BJ (cell line): ENCODE measurements at regions not wholly inside any gene's neighbourhood (a gene's known extent, or its start where the extent isn't known, plus 50 kb on each side); places are given as distances from the start of the nearest gene placed in this dataset.

Source experiments
- CTCF ChIA-PET: fragments of 350-600 bp; formaldehyde crosslinking; extraction: SDS; loops from one replicate; lab custom pipeline; 2021; ENCODE audit warnings: antibody characterized with exemption, inconsistent platforms; lab: Yijun Ruan, JAX
- POLR2A ChIA-PET: fragments of 300-600 bp; sonication (Branson Sonifier 250); formaldehyde crosslinking; extraction: SDS; loops from one replicate; lab custom pipeline; 2021; ENCODE audit warnings: antibody characterized with exemption; lab: Charles Lee
- DNase-seq: peaks from one replicate; pipeline ENCODE4 v3.0.0-alpha.2; 2011; ENCODE audit warnings: low read depth
- H3K27me3 ChIP-seq: 2 replicates; pipeline ENCODE4 v1.6.0; 2011; ENCODE audit warnings: low read length; ENCODE audit not compliant: control insufficient read depth, insufficient read depth
- H3K36me3 ChIP-seq: 2 replicates; pipeline ENCODE4 v1.5.1; 2011; ENCODE audit warnings: low read length; ENCODE audit not compliant: control insufficient read depth, insufficient read depth
- H3K4me3 ChIP-seq: 2 replicates; pipeline ENCODE4 v1.5.1; 2011; ENCODE audit warnings: low read depth, mild to moderate bottlenecking, control low read depth, low read length
- TF ChIP-seq, protein P1 (sequence below): IDR thresholded peaks from 2 replicates; pipeline ENCODE4 v1.5.1; 2011; ENCODE audit warnings: low read depth, mild to moderate bottlenecking, control low read depth, inconsistent platforms, low read length, moderate library complexity; ENCODE audit not compliant: insufficient read depth

DNA sequence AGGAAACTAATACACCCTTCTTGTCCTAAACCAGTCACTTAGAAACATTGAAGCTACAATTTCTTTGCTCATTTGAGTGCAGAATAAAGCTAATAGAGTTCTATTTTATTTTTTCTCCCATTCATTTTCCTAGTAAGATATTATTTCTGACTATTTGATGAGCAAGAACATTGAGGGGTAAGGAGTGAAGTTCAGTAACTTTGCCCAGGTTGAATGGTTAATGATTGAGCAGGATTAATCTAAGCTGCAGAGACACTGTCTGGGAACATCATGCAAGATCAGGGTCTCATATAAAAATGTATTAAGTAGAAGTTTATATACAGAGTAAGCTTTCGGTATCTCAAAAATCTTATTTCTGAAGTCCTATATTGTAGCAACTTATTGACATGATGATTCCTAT lies 102.4 kb upstream of the LIMCH1 start:
- Histone ChIP-seq H3K4me3 (no peak overlapping the region), H3K27me3 (no peaks in the 10 kb centered on the region), H3K36me3 (no peaks in the 10 kb centered on the region; the same call in 1 of the 2 replicates)
- POLR2A ChIA-PET: no interaction called here
- TF ChIP-seq, protein P1, sequence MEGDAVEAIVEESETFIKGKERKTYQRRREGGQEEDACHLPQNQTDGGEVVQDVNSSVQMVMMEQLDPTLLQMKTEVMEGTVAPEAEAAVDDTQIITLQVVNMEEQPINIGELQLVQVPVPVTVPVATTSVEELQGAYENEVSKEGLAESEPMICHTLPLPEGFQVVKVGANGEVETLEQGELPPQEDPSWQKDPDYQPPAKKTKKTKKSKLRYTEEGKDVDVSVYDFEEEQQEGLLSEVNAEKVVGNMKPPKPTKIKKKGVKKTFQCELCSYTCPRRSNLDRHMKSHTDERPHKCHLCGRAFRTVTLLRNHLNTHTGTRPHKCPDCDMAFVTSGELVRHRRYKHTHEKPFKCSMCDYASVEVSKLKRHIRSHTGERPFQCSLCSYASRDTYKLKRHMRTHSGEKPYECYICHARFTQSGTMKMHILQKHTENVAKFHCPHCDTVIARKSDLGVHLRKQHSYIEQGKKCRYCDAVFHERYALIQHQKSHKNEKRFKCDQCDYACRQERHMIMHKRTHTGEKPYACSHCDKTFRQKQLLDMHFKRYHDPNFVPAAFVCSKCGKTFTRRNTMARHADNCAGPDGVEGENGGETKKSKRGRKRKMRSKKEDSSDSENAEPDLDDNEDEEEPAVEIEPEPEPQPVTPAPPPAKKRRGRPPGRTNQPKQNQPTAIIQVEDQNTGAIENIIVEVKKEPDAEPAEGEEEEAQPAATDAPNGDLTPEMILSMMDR: no peak
- CTCF ChIA-PET: no interaction called here
- no peak for DNase-seq

DNA sequence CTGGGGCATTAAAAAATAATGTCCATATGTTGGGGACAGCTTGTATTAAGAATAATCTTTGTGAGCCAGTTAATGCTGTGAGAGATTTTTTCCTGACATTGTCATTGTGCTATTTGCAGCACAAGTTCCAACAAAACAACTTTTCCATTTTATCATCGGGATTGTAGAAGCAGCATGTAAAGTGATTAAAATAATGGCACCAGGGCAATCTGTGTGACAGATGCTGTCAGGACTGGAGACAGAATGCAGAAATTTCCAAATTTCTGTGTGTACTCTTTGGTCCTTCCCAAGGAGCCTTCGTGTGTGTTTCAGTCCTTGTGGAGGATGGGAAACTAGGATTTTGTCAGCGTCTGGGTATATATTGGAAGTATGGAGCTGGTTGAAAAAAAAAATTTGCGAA lies 101.5 kb upstream of the LIMCH1 start:
- H3K4me3 ChIP-seq: no peak overlapping the region
- POLR2A ChIA-PET: no interaction called here
- H3K27me3 ChIP-seq: no peaks in the 10 kb centered on the region
- H3K36me3 ChIP-seq: no peaks in the 10 kb centered on the region; the same call in 1 of the 2 replicates
- TF ChIP-seq, protein P1: no peak
- CTCF ChIA-PET: interaction anchor here (0.7 to 1.9 kb wide), 2 partner anchors 139 to 145 kb away, joined by 3 to 5 read pairs; no protein-coding TSS in a partner anchor
- no peak for DNase-seq

DNA sequence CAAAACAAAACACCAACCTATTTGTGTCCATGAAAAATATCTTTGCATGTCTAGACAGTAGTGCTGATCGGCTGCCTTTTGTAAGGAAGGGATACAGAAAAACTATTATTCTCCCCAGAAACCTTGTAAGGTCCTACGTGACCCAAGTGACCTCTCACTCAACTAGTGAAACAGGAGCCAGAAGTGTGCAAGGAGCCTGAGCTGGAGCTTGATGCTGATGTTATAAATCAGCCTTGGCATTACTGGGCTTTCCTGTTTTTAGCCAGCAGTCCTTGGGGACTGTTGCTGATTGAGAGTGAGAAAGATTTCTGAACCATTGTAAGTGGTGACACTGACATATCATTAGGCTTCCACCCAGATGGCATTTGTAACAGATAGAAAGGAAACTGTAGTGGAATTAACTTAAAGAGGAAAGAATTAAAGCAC lies 100.8 kb upstream of the LIMCH1 start:
- Histone ChIP-seq H3K27me3 (no peaks in the 10 kb centered on the region), H3K4me3 (no peak overlapping the region), H3K36me3 (no peaks in the 10 kb centered on the region; the same call in 1 of the 2 replicates)
- TF ChIP-seq, protein P1: no peak
- POLR2A ChIA-PET: no interaction called here
- DNase-seq: no peak
- CTCF ChIA-PET: interaction anchor here (0.7 to 1.9 kb wide), 4 partner anchors 31 to 225 kb away, joined by 3 to 5 read pairs (median 3); no protein-coding TSS in a partner anchor

DNA sequence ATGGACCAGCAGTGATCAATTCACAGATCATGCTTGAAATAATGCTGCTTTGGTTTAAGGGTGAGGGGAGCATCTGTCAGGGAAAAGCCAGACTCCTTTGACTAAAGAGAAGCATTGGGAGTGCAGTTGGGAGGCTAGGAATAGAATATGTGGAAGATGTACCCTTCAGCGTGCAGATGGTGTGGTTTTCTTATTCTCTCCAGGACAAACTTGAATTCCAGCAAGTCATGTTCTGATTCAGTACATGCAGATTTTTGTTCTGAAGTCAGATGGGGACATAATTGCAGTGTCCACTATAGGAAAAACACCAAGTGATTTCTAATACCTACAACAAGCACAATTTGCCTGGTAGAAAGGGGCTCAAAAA lies 99.0 kb upstream of the LIMCH1 start:
- Histone ChIP-seq H3K27me3 (no peaks in the 10 kb centered on the region), H3K36me3 (no peaks in the 10 kb centered on the region; the same call in 1 of the 2 replicates), H3K4me3 (no peak overlapping the region)
- TF ChIP-seq, protein P1: no peak
- POLR2A ChIA-PET: no interaction called here
- CTCF ChIA-PET: no interaction called here
- DNase-seq: no peak

DNA sequence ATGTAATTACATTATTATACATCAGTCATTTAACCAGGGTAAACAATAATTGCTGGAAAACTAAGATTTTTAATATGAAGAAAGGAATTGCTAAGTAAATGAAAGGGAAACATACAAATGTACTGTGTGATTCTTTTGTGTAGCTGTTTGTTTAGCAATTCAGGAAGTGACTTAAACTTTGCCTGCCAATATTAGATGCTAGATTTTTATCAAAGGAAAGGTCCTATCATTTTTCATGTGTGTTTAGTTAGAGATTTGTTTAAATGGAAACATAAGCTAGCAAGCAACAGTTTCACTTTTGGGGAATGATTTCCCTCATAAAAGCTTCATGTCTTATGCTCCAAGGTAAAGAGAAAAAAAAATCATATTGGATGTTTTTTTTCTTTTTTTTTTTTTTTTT lies 95.1 kb upstream of the LIMCH1 start:
- CTCF ChIA-PET: interaction anchor here (0.6 to 0.8 kb wide), 2 partner anchors 166 to 201 kb away, joined by 3 read pairs; no protein-coding TSS in a partner anchor
- Histone ChIP-seq H3K4me3 (no peak overlapping the region), H3K27me3 (no peaks in the 10 kb centered on the region), H3K36me3 (no peaks in the 10 kb centered on the region; the same call in 1 of the 2 replicates)
- POLR2A ChIA-PET: no interaction called here
- TF ChIP-seq, protein P1: no peak
- no peak for DNase-seq
